ENCODE measurements at regions not wholly inside any gene's neighbourhood (a gene's known extent, or its start where the extent isn't known, plus 50 kb on each side); places are given as distances from the start of the nearest gene placed in this dataset.
"Not testable (repeated sequence)": the region's sequence is repeated elsewhere in the genome, so short reads cannot be mapped to it uniquely, and the experiment has no call there.

GRCh38 chrX:47712675-47713074 is 53.7 kb upstream of the UXT start:
- not testable (repeated sequence) for TF ChIP-seq EZH2 (IDR thresholded peaks at IDR 0.05; ENCODE audit: borderline replicate concordance, insufficient read depth, low read depth, low read length, poor library complexity, severe bottlenecking); CTCF (IDR thresholded peaks at IDR 0.05)
